Brain microvascular endothelial cell (primary cell): ENCODE measurements at regions not wholly inside any gene's neighbourhood (a gene's known extent, or its start where the extent isn't known, plus 50 kb on each side); places are given as distances from the start of the nearest gene placed in this dataset.

Source experiments
- DNase-seq: peaks from one replicate; pipeline ENCODE4 v3.0.0-alpha.2; 2020
- H3K27ac ChIP-seq: fragments of 250-450 bp; sonication (Bioruptor Pico); 2 replicates; pipeline ENCODE4 v1.5.1; 2020; ENCODE audit warnings: mild to moderate bottlenecking, moderate library complexity
- H3K27me3 ChIP-seq: fragments of 250-450 bp; sonication (Bioruptor Pico); replicated peaks from 2 replicates; pipeline ENCODE4 v1.5.1; 2020; ENCODE audit warnings: mild to moderate bottlenecking
- H3K36me3 ChIP-seq: fragments of 250-450 bp; sonication (Bioruptor Pico); replicated peaks from 2 replicates; pipeline ENCODE4 v1.5.1; 2020; ENCODE audit warnings: mild to moderate bottlenecking
- H3K4me3 ChIP-seq: 2 replicates; pipeline ENCODE4 v1.5.1; 2011; ENCODE audit warnings: low read depth, mild to moderate bottlenecking, control low read depth, low read length, moderate library complexity
- in situ Hi-C: cut with HindIII; loops from 2 replicates; pipeline ENCODE4 v1.10.0; 2017; ENCODE audit warnings: low sequenced_read_pairs, low pct_ligation_motif_present
- TF ChIP-seq, protein P1 (sequence below): IDR thresholded peaks from 2 replicates; pipeline ENCODE4 v1.5.1; 2011; ENCODE audit warnings: low read depth, mild to moderate bottlenecking, moderate library complexity, low read length, control low read depth, inconsistent platforms; ENCODE audit errors: missing control alignments

DNA sequence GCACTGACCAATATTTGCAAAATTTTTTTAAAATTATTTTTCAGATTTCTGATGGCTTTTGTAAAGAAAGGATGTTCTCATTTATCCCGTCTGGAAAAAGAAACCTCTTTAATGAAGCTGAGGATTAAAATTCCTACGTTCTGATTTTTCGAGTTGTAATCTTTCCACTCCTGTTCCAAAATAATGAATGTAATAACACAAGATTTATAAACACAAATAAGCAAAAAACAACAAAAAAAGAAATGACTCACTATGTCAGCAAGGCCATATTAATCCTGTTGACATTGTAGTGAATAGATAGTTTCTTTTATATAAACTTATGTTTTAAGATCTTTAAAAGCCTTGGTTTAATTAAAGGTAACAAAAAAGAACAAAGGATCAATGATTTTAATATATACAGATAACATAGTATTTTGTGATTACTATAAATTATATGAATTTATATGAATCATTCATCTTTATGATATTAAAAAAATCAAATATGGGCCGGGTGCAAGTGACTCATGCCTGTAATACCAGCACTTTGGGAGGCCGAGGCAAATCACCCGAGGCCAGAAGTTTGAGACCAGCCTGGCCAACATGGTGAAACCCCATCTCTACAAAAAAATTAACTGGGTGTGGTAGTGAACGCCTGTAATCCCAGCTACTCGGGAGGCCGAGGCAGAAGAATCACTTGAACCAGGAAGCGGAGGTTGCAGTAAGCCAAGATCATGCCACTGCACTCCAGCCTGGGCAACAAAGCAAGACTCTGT lies 336.6 kb upstream of the DAB2 start:
- H3K27ac ChIP-seq = peak overlapping the region; percentile 99
- no peak for DNase-seq
- no peaks in the 10 kb centered on the region for H3K27me3 ChIP-seq
- TF ChIP-seq, protein P1, sequence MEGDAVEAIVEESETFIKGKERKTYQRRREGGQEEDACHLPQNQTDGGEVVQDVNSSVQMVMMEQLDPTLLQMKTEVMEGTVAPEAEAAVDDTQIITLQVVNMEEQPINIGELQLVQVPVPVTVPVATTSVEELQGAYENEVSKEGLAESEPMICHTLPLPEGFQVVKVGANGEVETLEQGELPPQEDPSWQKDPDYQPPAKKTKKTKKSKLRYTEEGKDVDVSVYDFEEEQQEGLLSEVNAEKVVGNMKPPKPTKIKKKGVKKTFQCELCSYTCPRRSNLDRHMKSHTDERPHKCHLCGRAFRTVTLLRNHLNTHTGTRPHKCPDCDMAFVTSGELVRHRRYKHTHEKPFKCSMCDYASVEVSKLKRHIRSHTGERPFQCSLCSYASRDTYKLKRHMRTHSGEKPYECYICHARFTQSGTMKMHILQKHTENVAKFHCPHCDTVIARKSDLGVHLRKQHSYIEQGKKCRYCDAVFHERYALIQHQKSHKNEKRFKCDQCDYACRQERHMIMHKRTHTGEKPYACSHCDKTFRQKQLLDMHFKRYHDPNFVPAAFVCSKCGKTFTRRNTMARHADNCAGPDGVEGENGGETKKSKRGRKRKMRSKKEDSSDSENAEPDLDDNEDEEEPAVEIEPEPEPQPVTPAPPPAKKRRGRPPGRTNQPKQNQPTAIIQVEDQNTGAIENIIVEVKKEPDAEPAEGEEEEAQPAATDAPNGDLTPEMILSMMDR = no peak
- in situ Hi-C loops = no loop called here
- H3K36me3 ChIP-seq = no peaks in the 10 kb centered on the region
- H3K4me3 ChIP-seq = no peak overlapping the region

DNA sequence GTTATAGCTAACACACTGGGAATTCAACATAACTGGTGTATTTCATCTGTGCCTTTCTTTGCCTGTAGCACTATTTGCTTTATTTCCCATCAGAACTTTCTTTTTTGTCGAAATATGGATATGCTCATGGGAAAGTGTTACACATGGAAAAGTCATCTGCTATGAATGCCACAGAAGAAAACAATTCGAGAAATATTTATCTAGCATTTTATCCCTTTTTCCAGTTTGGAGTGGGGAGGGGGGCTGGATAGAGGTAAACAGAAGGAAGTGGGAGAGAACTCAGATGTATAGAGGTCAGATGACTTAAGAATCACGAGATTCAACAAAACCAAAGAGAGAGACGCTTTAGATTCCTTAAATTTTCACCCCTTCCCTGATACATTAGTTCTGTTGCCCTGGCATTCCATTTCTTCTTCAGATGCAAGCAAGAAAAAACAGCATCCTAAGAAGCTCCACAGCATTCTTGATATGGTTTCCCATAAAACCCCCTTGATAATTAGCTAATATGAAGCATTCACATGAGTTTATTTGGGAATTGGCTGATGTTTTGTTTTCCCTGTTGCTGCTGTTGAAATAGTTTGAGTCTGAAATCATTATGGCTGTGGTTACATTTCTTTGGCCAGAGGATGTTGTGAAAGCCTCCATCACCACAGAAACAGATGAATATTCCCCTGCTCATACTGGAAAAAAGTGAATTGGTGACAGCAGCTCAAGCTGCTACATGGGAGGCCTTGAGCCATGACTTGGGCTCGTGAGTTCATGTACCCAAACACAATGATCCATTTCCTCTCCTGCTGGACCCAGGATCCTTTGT lies 335.8 kb upstream of the DAB2 start:
- TF ChIP-seq, protein P1 = no peak
- H3K4me3 ChIP-seq = no peak overlapping the region
- in situ Hi-C loops = no loop called here
- peak; percentile 96 for DNase-seq
- H3K27ac ChIP-seq = peak overlapping the region; percentile 99
- no peaks in the 10 kb centered on the region for H3K27me3 ChIP-seq
- H3K36me3 ChIP-seq = no peaks in the 10 kb centered on the region

DNA sequence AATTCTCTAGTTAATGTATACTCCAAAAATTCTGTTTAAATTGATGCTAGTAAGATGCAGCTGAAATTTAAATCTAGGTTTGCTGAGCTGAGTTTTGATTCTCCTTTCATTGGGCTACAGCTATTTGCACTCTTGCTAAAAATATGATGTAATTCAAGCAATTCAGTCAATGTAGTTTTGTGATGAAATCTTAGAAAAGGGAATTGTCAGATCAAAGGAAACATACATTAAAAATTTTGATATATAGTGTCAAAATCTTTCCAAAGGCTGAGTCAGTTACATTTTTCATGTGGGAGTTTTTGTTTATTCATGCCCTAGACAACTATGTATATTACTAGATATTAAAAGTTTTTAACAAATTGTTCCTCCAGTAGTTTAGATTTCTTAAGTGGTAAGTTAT lies 334.9 kb upstream of the DAB2 start:
- in situ Hi-C loops = no loop called here
- Histone ChIP-seq H3K4me3 (no peak overlapping the region), H3K27me3 (no peaks in the 10 kb centered on the region), H3K27ac (peak overlapping the region; percentile 99), H3K36me3 (no peaks in the 10 kb centered on the region)
- no peak for DNase-seq
- TF ChIP-seq, protein P1 = no peak

DNA sequence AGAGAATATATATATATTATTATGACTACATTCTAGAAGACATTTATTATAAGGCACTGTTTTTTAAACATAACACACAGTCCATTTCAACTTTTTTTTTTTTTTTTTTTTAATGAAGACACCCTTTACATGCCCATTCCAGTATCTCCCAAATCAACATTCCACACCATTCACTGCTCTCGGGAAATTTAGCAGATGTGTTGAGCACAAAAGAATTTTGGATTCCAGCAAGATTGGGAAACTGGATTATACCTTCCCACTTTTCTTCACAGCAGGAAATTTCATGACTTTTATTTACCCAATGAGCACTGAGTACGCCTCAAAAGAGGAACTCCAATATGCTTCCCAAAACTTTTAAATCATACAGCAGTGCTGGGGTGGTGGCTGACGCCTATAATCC lies 333.6 kb upstream of the DAB2 start:
- in situ Hi-C loops = no loop called here
- TF ChIP-seq, protein P1 = no peak
- Histone ChIP-seq H3K27me3 (no peaks in the 10 kb centered on the region), H3K36me3 (no peaks in the 10 kb centered on the region), H3K4me3 (no peak overlapping the region), H3K27ac (peak overlapping the region; percentile 99)
- DNase-seq = no peak

DNA sequence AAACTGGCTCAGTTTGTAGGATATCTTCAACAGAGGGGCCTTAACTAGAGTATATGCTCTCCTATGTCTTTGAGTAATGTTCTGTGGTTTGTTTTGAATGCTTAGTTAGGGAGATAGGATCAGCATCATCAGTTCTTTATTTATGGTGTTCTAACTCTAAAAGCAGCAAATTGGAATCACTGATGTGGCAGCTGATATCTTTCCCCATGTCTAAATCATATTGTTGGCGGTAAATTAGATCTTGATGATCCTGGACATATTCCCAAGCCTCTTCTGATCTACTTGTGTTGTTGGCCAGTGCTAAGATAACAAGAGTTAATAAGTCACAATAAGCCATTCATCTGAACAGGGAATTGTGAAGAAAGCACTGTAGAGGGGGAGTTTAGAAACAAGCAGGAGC lies 332.4 kb upstream of the DAB2 start:
- H3K4me3 ChIP-seq = no peak overlapping the region
- no peaks in the 10 kb centered on the region for H3K36me3 ChIP-seq
- in situ Hi-C loops = no loop called here
- H3K27me3 ChIP-seq = no peaks in the 10 kb centered on the region
- DNase-seq = no peak
- H3K27ac ChIP-seq = peak overlapping the region; percentile 91
- TF ChIP-seq, protein P1 = no peak
